GM23338 (cell line): ENCODE measurements at regions not wholly inside any gene's neighbourhood (a gene's known extent, or its start where the extent isn't known, plus 50 kb on each side); places are given as distances from the start of the nearest gene placed in this dataset.

Experiments used
- ATAC-seq: fragments of 200-7000 bp; cut with Tn5 transposase; 3 replicates; pipeline ENCODE4 v1.9.1; 2020
- DNase-seq: peaks from one replicate; pipeline ENCODE4 v3.0.0-alpha.2; 2015; ENCODE audit warnings: low spot score
- H2AFZ ChIP-seq: fragments of 200-600 bp; sonication (generic); 2 replicates; pipeline ENCODE4 v1.8.0; 2016; ENCODE audit warnings: antibody characterized with exemption, mild to moderate bottlenecking, moderate library complexity
- H3F3A ChIP-seq: fragments of 200-600 bp; sonication (generic); replicated peaks from 2 replicates; pipeline ENCODE4 v1.8.0; 2017; ENCODE audit warnings: antibody characterized with exemption, mixed run types, low read depth
- H3K27ac ChIP-seq: fragments of 200-600 bp; sonication (generic); 2 replicates; pipeline ENCODE4 v1.6.1; 2016; ENCODE audit warnings: low read depth
- H3K27me3 ChIP-seq: fragments of 200-600 bp; sonication (generic); 2 replicates; pipeline ENCODE4 v1.8.0; 2016; ENCODE audit warnings: mild to moderate bottlenecking, mixed run types, moderate library complexity; ENCODE audit not compliant: insufficient read depth
- H3K36me3 ChIP-seq: fragments of 200-600 bp; sonication (generic); 2 replicates; pipeline ENCODE4 v1.8.0; 2016; ENCODE audit warnings: mild to moderate bottlenecking; ENCODE audit not compliant: insufficient read depth
- H3K4me1 ChIP-seq: fragments of 200-600 bp; sonication (generic); 2 replicates; pipeline ENCODE4 v1.8.0; 2016; ENCODE audit warnings: mild to moderate bottlenecking, moderate library complexity; ENCODE audit not compliant: insufficient read depth
- H3K4me2 ChIP-seq: fragments of 200-600 bp; sonication (generic); 2 replicates; pipeline ENCODE4 v1.7.1; 2017; ENCODE audit warnings: mixed run types
- H3K4me3 ChIP-seq: fragments of 200-600 bp; sonication (generic); 2 replicates; pipeline ENCODE4 v1.6.1; 2016; ENCODE audit warnings: mixed run types
- H3K79me2 ChIP-seq: fragments of 200-600 bp; sonication (generic); replicated peaks from 2 replicates; pipeline ENCODE4 v1.8.0; 2017; ENCODE audit warnings: mild to moderate bottlenecking; ENCODE audit not compliant: insufficient read depth
- H3K9me2 ChIP-seq: fragments of 200-600 bp; sonication (generic); 2 replicates; pipeline ENCODE4 v1.8.0; 2017; ENCODE audit not compliant: insufficient read depth
- H4K20me1 ChIP-seq: fragments of 200-600 bp; sonication (generic); replicated peaks from 2 replicates; pipeline ENCODE4 v1.8.0; 2017; ENCODE audit warnings: mild to moderate bottlenecking; ENCODE audit not compliant: insufficient read depth
- H3K27ac Mint-ChIP-seq: 2 replicates; pipeline ENCODE4 v1.8.0; 2020; ENCODE audit warnings: inconsistent platforms, mild to moderate bottlenecking, moderate library complexity, mixed read lengths
- H3K27me3 Mint-ChIP-seq: 3 replicates; pipeline ENCODE4 v1.8.0; 2022; ENCODE audit warnings: low read depth, mild to moderate bottlenecking, moderate library complexity, mixed read lengths, inconsistent platforms; ENCODE audit not compliant: insufficient read depth, poor library complexity
- H3K36me3 Mint-ChIP-seq: 3 replicates; pipeline ENCODE4 v1.8.0; 2021; ENCODE audit warnings: low read depth, mild to moderate bottlenecking, inconsistent platforms, moderate library complexity, mixed read lengths
- H3K4me1 Mint-ChIP-seq: 3 replicates; pipeline ENCODE4 v1.8.0; 2020; ENCODE audit warnings: mild to moderate bottlenecking, inconsistent platforms, mixed read lengths
- H3K4me3 Mint-ChIP-seq: 3 replicates; pipeline ENCODE4 v1.8.0; 2021; ENCODE audit warnings: moderate library complexity, mild to moderate bottlenecking, inconsistent platforms, mixed read lengths
- H3K9me3 Mint-ChIP-seq: 3 replicates; pipeline ENCODE4 v1.8.0; 2020; ENCODE audit warnings: moderate library complexity, mild to moderate bottlenecking, inconsistent platforms, mixed read lengths
- EZH2 ChIP-seq: fragments of 200-600 bp; sonication (generic); IDR thresholded peaks from one replicate; pipeline ENCODE4 v1.8.0; 2017; ENCODE audit warnings: antibody characterized with exemption, mild to moderate bottlenecking, low read depth; ENCODE audit not compliant: unreplicated experiment
- TF ChIP-seq, protein P1 (sequence below): fragments of 250-450 bp; sonication (Bioruptor Pico); IDR thresholded peaks from 2 replicates; pipeline ENCODE4 v1.5.0; 2020; ENCODE audit warnings: mild to moderate bottlenecking, moderate library complexity
- TF ChIP-seq, protein P2 (sequence below): IDR thresholded peaks from 2 replicates; pipeline ENCODE4 v1.6.1; 2016; ENCODE audit warnings: antibody characterized with exemption
- TF ChIP-seq, protein P3 (sequence below): IDR thresholded peaks from one replicate; pipeline ENCODE4 v1.6.1; 2018; ENCODE audit warnings: antibody characterized with exemption; ENCODE audit not compliant: unreplicated experiment

DNA sequence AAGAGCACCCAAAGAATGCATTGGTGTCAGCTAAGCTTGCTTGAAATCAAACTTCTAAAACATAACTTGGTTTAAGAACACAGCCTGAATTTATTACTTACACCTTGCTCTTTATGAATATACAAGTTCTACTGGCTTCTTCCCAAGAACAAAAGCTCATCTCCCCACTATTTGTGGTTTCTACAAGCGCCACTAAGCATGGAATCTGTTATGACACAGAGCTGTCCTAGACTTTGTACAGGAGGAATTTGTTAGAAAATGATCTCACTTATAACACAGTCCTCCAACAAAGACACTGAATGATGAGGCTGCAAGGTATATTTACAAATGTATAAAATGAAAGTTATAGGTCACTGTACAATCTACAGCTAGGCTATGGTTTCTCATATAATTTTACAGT is 452.1 kb downstream of the BCAT1 start (continued):
- TF ChIP-seq, protein P1, sequence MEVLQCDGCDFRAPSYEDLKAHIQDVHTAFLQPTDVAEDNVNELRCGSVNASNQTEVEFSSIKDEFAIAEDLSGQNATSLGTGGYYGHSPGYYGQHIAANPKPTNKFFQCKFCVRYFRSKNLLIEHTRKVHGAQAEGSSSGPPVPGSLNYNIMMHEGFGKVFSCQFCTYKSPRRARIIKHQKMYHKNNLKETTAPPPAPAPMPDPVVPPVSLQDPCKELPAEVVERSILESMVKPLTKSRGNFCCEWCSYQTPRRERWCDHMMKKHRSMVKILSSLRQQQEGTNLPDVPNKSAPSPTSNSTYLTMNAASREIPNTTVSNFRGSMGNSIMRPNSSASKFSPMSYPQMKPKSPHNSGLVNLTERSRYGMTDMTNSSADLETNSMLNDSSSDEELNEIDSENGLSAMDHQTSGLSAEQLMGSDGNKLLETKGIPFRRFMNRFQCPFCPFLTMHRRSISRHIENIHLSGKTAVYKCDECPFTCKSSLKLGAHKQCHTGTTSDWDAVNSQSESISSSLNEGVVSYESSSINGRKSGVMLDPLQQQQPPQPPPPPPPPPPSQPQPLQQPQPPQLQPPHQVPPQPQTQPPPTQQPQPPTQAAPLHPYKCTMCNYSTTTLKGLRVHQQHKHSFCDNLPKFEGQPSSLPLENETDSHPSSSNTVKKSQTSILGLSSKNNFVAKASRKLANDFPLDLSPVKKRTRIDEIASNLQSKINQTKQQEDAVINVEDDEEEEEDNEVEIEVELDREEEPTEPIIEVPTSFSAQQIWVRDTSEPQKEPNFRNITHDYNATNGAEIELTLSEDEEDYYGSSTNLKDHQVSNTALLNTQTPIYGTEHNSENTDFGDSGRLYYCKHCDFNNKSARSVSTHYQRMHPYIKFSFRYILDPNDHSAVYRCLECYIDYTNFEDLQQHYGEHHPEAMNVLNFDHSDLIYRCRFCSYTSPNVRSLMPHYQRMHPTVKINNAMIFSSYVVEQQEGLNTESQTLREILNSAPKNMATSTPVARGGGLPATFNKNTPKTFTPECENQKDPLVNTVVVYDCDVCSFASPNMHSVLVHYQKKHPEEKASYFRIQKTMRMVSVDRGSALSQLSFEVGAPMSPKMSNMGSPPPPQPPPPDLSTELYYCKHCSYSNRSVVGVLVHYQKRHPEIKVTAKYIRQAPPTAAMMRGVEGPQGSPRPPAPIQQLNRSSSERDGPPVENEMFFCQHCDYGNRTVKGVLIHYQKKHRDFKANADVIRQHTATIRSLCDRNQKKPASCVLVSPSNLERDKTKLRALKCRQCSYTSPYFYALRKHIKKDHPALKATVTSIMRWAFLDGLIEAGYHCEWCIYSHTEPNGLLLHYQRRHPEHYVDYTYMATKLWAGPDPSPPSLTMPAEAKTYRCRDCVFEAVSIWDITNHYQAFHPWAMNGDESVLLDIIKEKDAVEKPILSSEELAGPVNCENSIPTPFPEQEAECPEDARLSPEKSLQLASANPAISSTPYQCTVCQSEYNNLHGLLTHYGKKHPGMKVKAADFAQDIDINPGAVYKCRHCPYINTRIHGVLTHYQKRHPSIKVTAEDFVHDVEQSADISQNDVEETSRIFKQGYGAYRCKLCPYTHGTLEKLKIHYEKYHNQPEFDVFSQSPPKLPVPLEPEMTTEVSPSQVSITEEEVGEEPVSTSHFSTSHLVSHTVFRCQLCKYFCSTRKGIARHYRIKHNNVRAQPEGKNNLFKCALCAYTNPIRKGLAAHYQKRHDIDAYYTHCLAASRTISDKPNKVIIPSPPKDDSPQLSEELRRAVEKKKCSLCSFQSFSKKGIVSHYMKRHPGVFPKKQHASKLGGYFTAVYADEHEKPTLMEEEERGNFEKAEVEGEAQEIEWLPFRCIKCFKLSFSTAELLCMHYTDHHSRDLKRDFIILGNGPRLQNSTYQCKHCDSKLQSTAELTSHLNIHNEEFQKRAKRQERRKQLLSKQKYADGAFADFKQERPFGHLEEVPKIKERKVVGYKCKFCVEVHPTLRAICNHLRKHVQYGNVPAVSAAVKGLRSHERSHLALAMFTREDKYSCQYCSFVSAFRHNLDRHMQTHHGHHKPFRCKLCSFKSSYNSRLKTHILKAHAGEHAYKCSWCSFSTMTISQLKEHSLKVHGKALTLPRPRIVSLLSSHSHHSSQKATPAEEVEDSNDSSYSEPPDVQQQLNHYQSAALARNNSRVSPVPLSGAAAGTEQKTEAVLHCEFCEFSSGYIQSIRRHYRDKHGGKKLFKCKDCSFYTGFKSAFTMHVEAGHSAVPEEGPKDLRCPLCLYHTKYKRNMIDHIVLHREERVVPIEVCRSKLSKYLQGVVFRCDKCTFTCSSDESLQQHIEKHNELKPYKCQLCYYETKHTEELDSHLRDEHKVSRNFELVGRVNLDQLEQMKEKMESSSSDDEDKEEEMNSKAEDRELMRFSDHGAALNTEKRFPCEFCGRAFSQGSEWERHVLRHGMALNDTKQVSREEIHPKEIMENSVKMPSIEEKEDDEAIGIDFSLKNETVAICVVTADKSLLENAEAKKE (CRISPR knock-in tag) = no peak

DNA sequence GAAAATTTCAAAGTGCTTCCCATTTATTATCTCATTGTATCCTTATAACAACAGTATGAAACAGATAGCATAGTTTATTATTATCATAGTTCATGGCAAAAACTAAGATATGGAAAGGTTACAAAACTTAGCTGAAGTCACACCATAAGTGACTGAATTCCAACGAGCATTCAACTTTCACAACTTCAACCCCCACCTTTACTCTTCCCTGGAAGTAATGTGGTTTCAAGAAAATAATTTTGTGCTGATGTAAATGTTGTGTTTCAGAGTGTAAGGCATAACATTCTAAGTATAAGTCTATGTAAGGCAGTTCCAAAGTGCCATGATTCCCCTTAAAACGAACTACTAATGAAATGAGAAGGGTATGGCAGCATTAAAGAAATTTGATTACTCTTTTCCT is 454.5 kb downstream of the BCAT1 start:
- Histone ChIP-seq H3K4me2 (no peak overlapping the region), H3K79me2 (no peaks in the 10 kb centered on the region), H2AFZ (no peak overlapping the region), H3K27me3 (no peaks in the 10 kb centered on the region), H3K4me3 (no peak overlapping the region), H3K36me3 (no peaks in the 10 kb centered on the region), H3K4me1 (no peaks in the 10 kb centered on the region; the same call in 1 of the 2 replicates), H3K9me2 (no peaks in the 10 kb centered on the region), H4K20me1 (no peaks in the 10 kb centered on the region), H3F3A (no peaks in the 10 kb centered on the region), H3K27ac (no peak overlapping the region)
- Mint-ChIP-seq H3K4me3 (no peak overlapping the region), H3K27ac (no peak overlapping the region), H3K36me3 (no peaks in the 10 kb centered on the region), H3K27me3 (no peaks in the 10 kb centered on the region), H3K4me1 (no peaks in the 10 kb centered on the region; the same call in 2 of the 3 replicates), H3K9me3 (no peaks in the 10 kb centered on the region)
- no peak for ATAC-seq
- no peak for DNase-seq
- TF ChIP-seq, protein P2, sequence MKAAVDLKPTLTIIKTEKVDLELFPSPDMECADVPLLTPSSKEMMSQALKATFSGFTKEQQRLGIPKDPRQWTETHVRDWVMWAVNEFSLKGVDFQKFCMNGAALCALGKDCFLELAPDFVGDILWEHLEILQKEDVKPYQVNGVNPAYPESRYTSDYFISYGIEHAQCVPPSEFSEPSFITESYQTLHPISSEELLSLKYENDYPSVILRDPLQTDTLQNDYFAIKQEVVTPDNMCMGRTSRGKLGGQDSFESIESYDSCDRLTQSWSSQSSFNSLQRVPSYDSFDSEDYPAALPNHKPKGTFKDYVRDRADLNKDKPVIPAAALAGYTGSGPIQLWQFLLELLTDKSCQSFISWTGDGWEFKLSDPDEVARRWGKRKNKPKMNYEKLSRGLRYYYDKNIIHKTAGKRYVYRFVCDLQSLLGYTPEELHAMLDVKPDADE = no peak
- TF ChIP-seq, protein P3, sequence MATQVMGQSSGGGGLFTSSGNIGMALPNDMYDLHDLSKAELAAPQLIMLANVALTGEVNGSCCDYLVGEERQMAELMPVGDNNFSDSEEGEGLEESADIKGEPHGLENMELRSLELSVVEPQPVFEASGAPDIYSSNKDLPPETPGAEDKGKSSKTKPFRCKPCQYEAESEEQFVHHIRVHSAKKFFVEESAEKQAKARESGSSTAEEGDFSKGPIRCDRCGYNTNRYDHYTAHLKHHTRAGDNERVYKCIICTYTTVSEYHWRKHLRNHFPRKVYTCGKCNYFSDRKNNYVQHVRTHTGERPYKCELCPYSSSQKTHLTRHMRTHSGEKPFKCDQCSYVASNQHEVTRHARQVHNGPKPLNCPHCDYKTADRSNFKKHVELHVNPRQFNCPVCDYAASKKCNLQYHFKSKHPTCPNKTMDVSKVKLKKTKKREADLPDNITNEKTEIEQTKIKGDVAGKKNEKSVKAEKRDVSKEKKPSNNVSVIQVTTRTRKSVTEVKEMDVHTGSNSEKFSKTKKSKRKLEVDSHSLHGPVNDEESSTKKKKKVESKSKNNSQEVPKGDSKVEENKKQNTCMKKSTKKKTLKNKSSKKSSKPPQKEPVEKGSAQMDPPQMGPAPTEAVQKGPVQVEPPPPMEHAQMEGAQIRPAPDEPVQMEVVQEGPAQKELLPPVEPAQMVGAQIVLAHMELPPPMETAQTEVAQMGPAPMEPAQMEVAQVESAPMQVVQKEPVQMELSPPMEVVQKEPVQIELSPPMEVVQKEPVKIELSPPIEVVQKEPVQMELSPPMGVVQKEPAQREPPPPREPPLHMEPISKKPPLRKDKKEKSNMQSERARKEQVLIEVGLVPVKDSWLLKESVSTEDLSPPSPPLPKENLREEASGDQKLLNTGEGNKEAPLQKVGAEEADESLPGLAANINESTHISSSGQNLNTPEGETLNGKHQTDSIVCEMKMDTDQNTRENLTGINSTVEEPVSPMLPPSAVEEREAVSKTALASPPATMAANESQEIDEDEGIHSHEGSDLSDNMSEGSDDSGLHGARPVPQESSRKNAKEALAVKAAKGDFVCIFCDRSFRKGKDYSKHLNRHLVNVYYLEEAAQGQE = no peak
- TF ChIP-seq EZH2 = no peak
- TF ChIP-seq, protein P1 (CRISPR knock-in tag) = no peak
